OCI-LY7 (cell line): ENCODE measurements at regions not wholly inside any gene's neighbourhood (a gene's known extent, or its start where the extent isn't known, plus 50 kb on each side); places are given as distances from the start of the nearest gene placed in this dataset.

Experiments used
- CTCF ChIP-seq: fragments of 200-600 bp; sonication (generic); conservative IDR thresholded peaks from 2 replicates; pipeline ENCODE4 v1.5.1; 2014; ENCODE audit warnings: mild to moderate bottlenecking, antibody characterized with exemption, low read length, moderate library complexity, mixed read lengths
- EZH2phosphoT487 ChIP-seq: fragments of 200-600 bp; sonication (generic); IDR thresholded peaks from 2 replicates; pipeline ENCODE4 v1.6.1; 2018; ENCODE audit warnings: low read depth, borderline replicate concordance, mild to moderate bottlenecking, mixed run types, antibody characterized with exemption, low read length, moderate library complexity, mixed read lengths

- TF ChIP-seq CTCF (no peak), EZH2phosphoT487 (no peak)
Measured at GRCh38 chrX:45623266-45623665, 422.6 kb upstream of the DIPK2B start.
